Adrenal gland (tissue), 5 donors: ENCODE measurements at regions not wholly inside any gene's neighbourhood (a gene's known extent, or its start where the extent isn't known, plus 50 kb on each side); places are given as distances from the start of the nearest gene placed in this dataset.

Source experiments
- POLR2A ChIP-seq, 2 donors: fragments of 450-650 bp; IDR thresholded peaks; one replicate each; pipeline ENCODE4 v1.6.1; 2017; ENCODE audit warnings: antibody characterized with exemption in 2 of 2, mild to moderate bottlenecking in 2 of 2, moderate library complexity in 1 of 2
- TF ChIP-seq, protein P1 (sequence below), 6 experiments: fragments of 450-650 bp in 4 of 6; fragments of 200-600 bp in 2 of 6; sonication (generic) in 1 of 6; IDR thresholded peaks; 1 replicate in 5 of 6; 2 replicates in 1 of 6; pipeline versions ENCODE4 v1.5.1 to v1.8.0; 2016 to 2021; ENCODE audit warnings: antibody characterized with exemption in 6 of 6, mild to moderate bottlenecking in 2 of 6, moderate library complexity in 1 of 6
- donor health status: DM: no; HTN: no; CAD: no.

DNA sequence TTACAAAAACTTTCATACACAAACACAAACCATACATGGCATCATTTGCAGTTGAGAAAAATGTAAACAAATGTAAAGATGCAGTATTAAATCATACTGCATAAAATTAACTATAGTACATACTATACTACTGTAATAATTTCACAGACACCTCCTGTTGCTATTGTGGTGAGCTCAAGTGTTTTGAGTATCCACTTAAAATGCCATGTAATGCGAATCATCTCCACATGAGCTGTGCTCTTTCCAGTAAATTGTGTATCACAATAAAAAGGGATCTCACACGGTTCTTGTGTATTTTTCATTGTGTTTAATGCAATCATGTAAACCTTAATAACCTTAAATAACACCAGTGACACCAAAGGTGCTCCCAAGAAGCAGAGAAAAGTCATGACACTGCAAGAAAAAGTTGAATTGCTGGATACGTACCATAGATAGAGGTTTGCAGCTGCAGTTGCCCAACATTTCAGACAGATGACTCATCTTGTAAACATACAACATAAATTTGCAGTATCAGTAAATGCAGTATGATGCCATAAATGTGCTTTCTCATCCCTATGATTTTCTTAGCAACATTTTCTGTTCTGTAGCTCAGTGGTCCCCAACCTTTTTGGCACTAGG, 166.6 kb downstream of the RAP2A start:
- TF ChIP-seq, protein P1, sequence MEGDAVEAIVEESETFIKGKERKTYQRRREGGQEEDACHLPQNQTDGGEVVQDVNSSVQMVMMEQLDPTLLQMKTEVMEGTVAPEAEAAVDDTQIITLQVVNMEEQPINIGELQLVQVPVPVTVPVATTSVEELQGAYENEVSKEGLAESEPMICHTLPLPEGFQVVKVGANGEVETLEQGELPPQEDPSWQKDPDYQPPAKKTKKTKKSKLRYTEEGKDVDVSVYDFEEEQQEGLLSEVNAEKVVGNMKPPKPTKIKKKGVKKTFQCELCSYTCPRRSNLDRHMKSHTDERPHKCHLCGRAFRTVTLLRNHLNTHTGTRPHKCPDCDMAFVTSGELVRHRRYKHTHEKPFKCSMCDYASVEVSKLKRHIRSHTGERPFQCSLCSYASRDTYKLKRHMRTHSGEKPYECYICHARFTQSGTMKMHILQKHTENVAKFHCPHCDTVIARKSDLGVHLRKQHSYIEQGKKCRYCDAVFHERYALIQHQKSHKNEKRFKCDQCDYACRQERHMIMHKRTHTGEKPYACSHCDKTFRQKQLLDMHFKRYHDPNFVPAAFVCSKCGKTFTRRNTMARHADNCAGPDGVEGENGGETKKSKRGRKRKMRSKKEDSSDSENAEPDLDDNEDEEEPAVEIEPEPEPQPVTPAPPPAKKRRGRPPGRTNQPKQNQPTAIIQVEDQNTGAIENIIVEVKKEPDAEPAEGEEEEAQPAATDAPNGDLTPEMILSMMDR (IDR thresholded peaks at IDR 0.05): no peak
- TF ChIP-seq POLR2A (IDR thresholded peaks at IDR 0.05): no peak
